NT2/D1 (cell line): ENCODE measurements at regions not wholly inside any gene's neighbourhood (a gene's known extent, or its start where the extent isn't known, plus 50 kb on each side); places are given as distances from the start of the nearest gene placed in this dataset.
A peak's percentile ranks its signal among the peaks of the same experiment; 100 is the strongest.
"Not testable (repeated sequence)": the region's sequence is repeated elsewhere in the genome, so short reads cannot be mapped to it uniquely, and the experiment has no call there.

ENCODE experiments used
- DNase-seq: peaks from one replicate; pipeline ENCODE4 v3.0.0-alpha.2; 2011; ENCODE audit warnings: low read depth, low spot score
- H3K27me3 ChIP-seq: 2 replicates; pipeline ENCODE4 v1.6.0; 2011; ENCODE audit warnings: mild to moderate bottlenecking; ENCODE audit not compliant: insufficient read length, insufficient read depth
- H3K36me3 ChIP-seq: 2 replicates; pipeline ENCODE4 v1.6.1; 2011; ENCODE audit warnings: mild to moderate bottlenecking, low read length, mixed read lengths; ENCODE audit not compliant: insufficient read depth, insufficient read length
- H3K4me1 ChIP-seq: 2 replicates; pipeline ENCODE4 v1.5.1; 2011; ENCODE audit not compliant: insufficient read depth, insufficient read length
- H3K4me3 ChIP-seq: 2 replicates; pipeline ENCODE4 v1.5.1; 2011; ENCODE audit warnings: low read depth; ENCODE audit not compliant: insufficient read length
- H3K9ac ChIP-seq: 2 replicates; pipeline ENCODE4 v1.6.0; 2011; ENCODE audit warnings: low read depth; ENCODE audit not compliant: insufficient read length
- H3K9me3 ChIP-seq: 2 replicates; pipeline ENCODE4 v1.5.1; 2011; ENCODE audit warnings: mild to moderate bottlenecking, low read length; ENCODE audit not compliant: insufficient read depth
- SUZ12 ChIP-seq: IDR thresholded peaks from 2 replicates; pipeline ENCODE4 v1.6.1; 2011; ENCODE audit not compliant: insufficient read length, insufficient read depth; ENCODE audit errors: extremely low read depth
- YY1 ChIP-seq: IDR thresholded peaks from 2 replicates; pipeline ENCODE4 v1.6.1; 2011; ENCODE audit not compliant: insufficient read length, insufficient read depth
- ZNF274 ChIP-seq: IDR thresholded peaks from 2 replicates; pipeline ENCODE4 v1.6.1; 2011; ENCODE audit warnings: mild to moderate bottlenecking, low read depth, low read length

DNA sequence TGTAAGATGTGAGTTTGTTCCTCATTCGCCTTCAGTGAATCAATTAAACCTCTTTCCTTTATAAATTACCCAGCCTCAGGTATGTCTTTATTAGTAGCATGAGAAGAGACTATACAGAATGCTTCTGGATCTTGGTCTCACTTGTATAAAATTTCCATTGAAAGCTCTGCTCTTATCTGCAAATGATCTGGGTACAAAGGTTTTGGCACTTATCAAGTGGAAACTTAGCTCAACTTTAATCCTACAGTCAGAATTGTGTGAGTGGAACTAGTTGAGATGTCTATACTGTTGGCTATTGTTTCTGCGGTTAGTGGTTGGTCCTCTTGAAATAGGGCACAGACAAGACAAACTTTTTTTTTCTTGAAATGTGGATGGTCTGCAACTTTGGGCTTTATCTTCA, 71.2 kb upstream of the CHORDC1 start:
- no peak for DNase-seq
- Histone ChIP-seq H3K4me1 (no peaks in the 10 kb centered on the region), H3K4me3 (no peak overlapping the region), H3K27me3 (no peaks in the 10 kb centered on the region), H3K9ac (no peak overlapping the region), H3K9me3 (no peaks in the 10 kb centered on the region), H3K36me3 (no peaks in the 10 kb centered on the region)
- TF ChIP-seq YY1 (no peak), ZNF274 (no peak), SUZ12 (no peak)

- TF ChIP-seq ZNF274 = no peak
- TF ChIP-seq YY1 = no peak
- TF ChIP-seq SUZ12 = no peak
- no peak overlapping the region for H3K4me3 ChIP-seq
- H3K36me3 ChIP-seq = no peaks in the 10 kb centered on the region
- DNase-seq = peak; percentile 25
- no peaks in the 10 kb centered on the region for H3K4me1 ChIP-seq
- H3K27me3 ChIP-seq = no peaks in the 10 kb centered on the region
- no peaks in the 10 kb centered on the region for H3K9me3 ChIP-seq
- no peak overlapping the region for H3K9ac ChIP-seq
These were observed 65.5 kb upstream of the CHORDC1 start for GRCh38 chr11:90288212-90288821.

DNA sequence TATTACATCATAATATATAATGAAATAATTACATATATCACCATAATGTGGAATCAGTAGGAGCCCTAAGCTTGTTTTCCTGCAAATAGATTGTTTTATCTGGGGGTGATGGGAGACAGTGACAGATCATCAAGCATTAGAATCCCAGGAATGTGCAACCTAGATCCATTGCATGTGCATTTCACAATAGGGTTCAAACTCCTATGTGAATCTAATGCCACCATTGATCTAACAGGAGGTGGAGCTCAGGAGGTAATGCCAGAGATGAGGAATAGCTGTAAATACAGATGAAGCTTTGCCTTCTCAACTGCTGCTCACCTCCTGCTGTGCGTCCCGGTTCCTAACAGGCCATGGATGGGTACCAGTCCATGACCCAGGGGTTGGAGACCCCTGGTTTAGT, 63.8 kb upstream of the CHORDC1 start:
- no peaks in the 10 kb centered on the region for H3K4me1 ChIP-seq
- no peaks in the 10 kb centered on the region for H3K9me3 ChIP-seq
- TF ChIP-seq SUZ12 (no peak), ZNF274 (no peak), YY1 (no peak)
- no peak for DNase-seq
- no peaks in the 10 kb centered on the region for H3K36me3 ChIP-seq
- no peak overlapping the region for H3K4me3 ChIP-seq
- no peak overlapping the region for H3K9ac ChIP-seq
- H3K27me3 ChIP-seq = no peaks in the 10 kb centered on the region

GRCh38 chr11:90284171-90284570, 61.3 kb upstream of the CHORDC1 start:
- DNase-seq = no peak
- H3K4me1 ChIP-seq = no peaks in the 10 kb centered on the region
- H3K9me3 ChIP-seq = no peaks in the 10 kb centered on the region
- H3K4me3 ChIP-seq = no peak overlapping the region
- no peaks in the 10 kb centered on the region for H3K27me3 ChIP-seq
- no peaks in the 10 kb centered on the region for H3K36me3 ChIP-seq
- no peak for TF ChIP-seq ZNF274
- TF ChIP-seq SUZ12 = no peak
- no peak overlapping the region for H3K9ac ChIP-seq

GRCh38 chr11:90282551-90283071, 59.8 kb upstream of the CHORDC1 start:
- not testable (repeated sequence) for H3K4me3 ChIP-seq, H3K9ac ChIP-seq, H3K4me1 ChIP-seq, H3K9me3 ChIP-seq, H3K36me3 ChIP-seq, H3K27me3 ChIP-seq, DNase-seq

GRCh38 chr11:90274362-90274761, 51.5 kb upstream of the CHORDC1 start:
- Histone ChIP-seq H3K9me3 (no peaks in the 10 kb centered on the region), H3K4me3 (no peak overlapping the region), H3K4me1 (no peaks in the 10 kb centered on the region), H3K36me3 (no peaks in the 10 kb centered on the region), H3K27me3 (no peaks in the 10 kb centered on the region), H3K9ac (no peak overlapping the region)
- TF ChIP-seq YY1 (no peak), SUZ12 (no peak), ZNF274 (no peak)
- DNase-seq = no peak
